GM10266 (cell line): ENCODE measurements at regions not wholly inside any gene's neighbourhood (a gene's known extent, or its start where the extent isn't known, plus 50 kb on each side); places are given as distances from the start of the nearest gene placed in this dataset.
"Not testable (repeated sequence)": the region's sequence is repeated elsewhere in the genome, so short reads cannot be mapped to it uniquely, and the experiment has no call there.

Experiments used
- DNase-seq: peaks from one replicate; pipeline ENCODE4 v3.0.0; 2012; ENCODE audit errors: extremely low spot score
- TF ChIP-seq, protein P1 (sequence below): IDR thresholded peaks from 2 replicates; pipeline ENCODE4 v1.5.1; 2012; ENCODE audit warnings: mild to moderate bottlenecking, low read depth; ENCODE audit not compliant: control insufficient read depth, insufficient read depth; ENCODE audit errors: missing control alignments

DNA sequence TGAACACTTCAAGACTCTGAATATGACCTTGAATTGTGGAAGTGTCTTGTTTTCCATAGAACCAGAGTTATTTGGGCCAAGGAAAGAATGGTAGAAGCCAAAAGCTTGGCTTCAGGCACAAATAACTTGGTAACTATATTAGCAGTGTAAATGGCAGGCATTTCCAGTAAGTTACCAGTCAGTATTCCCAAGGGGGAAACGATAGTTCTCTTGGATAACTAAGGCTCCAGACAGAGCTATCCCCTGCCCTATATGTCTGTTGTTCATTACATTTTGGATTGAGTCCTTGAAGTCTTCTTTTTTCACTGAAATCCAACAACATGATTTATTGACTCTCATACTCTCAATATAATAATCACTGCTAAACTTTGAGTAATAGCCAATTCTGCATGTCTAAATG lies 364.1 kb downstream of the MAGEB5 start:
- TF ChIP-seq, protein P1, sequence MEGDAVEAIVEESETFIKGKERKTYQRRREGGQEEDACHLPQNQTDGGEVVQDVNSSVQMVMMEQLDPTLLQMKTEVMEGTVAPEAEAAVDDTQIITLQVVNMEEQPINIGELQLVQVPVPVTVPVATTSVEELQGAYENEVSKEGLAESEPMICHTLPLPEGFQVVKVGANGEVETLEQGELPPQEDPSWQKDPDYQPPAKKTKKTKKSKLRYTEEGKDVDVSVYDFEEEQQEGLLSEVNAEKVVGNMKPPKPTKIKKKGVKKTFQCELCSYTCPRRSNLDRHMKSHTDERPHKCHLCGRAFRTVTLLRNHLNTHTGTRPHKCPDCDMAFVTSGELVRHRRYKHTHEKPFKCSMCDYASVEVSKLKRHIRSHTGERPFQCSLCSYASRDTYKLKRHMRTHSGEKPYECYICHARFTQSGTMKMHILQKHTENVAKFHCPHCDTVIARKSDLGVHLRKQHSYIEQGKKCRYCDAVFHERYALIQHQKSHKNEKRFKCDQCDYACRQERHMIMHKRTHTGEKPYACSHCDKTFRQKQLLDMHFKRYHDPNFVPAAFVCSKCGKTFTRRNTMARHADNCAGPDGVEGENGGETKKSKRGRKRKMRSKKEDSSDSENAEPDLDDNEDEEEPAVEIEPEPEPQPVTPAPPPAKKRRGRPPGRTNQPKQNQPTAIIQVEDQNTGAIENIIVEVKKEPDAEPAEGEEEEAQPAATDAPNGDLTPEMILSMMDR = no peak
- no peak for DNase-seq

DNA sequence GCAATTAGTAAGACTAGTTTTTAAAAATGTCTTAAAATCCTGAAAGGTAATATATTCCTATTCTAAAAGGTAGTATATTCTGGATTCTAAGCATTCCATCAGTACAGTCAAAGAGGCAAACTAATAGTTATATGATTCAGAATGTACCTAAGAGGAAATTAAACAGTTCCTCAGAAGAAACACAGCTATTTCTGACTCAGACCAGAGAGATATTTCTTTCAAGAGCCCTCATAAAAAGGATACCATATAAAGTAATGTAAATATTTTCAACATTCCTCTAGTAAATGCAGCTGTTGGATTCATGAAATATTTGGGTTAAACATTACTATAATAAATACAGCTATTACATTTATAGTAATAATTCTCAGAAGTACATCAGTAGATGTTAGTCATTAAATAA lies 358.3 kb downstream of the MAGEB5 start:
- no peak for DNase-seq
- TF ChIP-seq, protein P1 = no peak

DNA sequence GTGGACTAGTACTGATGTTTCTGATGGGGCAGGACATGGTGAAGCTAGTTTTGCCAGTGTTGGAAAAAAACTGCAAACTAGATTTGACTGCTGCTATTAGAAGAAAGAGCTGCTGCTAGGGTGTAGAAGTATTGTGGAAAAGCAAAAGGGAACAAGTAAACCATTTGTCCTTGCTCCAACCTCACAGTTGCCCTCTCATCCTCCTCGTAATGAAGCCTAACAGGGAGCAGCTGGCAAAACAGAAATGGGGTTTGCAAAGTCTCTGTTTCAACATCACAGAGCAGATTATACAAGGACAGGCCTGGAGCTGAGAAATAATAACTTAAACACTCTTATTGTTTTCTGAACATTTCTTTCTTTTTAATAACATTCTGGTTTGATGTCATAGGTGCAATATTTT lies 346.2 kb downstream of the MAGEB5 start:
- TF ChIP-seq, protein P1 = no peak
- DNase-seq = no peak

DNA sequence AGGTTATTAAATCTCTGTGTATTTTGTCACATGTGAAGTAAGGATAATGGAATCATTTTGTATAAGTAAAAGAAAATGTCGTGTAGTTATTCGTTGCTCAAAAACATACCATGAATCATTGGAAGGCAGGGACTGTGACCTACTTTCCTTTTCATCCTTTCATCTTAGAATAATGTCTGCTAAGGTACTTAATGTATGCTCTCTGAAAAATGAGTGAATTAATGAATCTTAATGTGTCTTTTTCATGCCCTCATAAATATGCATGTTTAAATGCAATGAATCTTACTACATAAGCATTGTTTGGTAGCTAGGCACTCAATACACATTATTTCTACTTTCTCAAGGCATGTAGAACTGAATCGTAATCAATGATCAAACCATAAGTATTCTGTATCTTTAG lies 343.9 kb downstream of the MAGEB5 start:
- no peak for DNase-seq
- TF ChIP-seq, protein P1 = no peak

DNA sequence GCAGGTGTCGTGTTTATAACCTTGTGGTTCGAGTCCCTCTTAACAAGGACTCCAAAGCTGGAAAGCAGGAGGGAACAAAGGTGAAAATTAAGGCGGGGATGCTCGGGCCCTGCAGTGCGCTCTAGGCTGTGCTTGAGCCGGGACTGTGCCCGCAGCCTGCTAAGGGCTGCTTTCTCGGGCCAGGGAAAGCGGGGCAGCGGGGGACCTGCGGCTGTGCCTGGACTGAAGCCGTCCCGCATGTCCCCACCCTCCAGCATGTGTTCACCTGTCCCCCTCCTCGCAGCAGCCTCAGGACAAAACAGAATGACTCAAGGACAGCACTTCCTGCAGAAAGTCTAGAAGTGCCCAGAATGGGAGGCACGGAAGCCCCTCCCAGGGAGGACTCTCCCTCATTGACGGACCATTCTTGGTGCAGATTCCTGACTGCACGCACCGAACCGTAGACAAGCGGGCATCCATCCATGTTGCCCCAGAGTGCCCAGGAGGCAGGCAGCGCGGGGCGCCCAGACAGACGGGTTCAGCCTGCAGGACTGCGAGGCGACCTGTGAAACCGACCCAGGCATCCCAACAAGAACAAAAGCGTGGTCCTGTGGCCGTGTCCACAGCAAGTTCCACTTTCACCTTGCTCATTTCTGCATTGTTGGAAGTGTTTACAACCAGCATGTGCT lies 342.9 kb downstream of the MAGEB5 start:
- TF ChIP-seq, protein P1 = no peak
- DNase-seq = no peak

DNA sequence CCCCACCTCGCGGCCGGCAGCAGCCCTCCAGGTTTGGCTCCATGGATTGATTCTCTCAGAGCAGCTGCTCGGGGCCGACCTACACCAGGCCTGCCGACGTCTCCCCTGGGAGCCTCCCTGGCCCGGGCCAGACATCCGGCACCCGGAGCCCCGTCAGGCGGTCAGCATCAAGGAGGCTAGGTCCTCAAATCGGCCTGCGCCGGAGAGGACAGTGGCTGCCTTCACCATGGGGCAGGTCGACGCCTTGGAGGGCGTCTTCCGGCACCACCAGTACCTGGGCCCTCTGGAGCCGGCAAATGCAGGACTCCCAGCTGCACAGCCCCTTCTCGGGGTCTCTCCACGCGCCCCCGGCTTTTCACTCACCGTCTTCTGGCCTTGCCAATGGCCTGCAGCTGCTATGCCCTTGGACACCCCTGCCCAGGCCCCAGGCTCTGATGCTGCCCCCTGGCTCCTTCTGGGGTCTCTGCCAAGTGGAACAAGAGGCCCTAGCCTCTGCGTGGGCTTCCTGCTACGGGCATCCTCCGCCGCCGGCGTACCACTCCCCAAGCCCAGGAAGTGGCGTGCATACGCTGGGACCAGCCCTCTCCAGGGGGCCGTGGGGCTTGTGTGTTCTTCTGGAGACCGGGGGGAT lies 341.8 kb downstream of the MAGEB5 start:
- TF ChIP-seq, protein P1 = no peak
- DNase-seq = no peak

DNA sequence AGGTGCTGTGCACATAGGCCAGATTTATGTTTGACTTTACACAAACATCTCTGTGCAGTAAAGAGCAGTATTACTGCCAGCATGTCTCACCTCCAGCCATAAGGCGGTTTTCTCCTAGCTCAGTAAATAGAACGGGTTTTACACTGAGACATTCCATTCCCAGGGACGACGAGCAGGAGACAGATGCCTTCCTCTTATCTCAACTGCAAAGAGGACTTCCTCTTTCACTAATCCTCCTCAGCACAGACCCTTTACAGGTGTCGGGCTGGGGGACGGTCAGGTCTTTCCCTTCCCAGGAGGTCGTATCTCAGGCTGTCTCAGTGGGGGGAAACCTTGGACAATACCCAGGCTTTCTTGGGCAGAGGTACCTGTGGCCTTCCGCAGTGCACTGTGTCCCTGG lies 309.8 kb downstream of the MAGEB5 start:
- not testable (repeated sequence) for DNase-seq
